Spinal cord (tissue), 9 donors: ENCODE measurements at regions not wholly inside any gene's neighbourhood (a gene's known extent, or its start where the extent isn't known, plus 50 kb on each side); places are given as distances from the start of the nearest gene placed in this dataset.
A peak's percentile ranks its signal among the peaks of the same experiment; 100 is the strongest.
"Not testable (repeated sequence)": the region's sequence is repeated elsewhere in the genome, so short reads cannot be mapped to it uniquely, and the experiment has no call there.

Source experiments
- DNase-seq, 6 donors: peaks; one replicate each; pipeline versions ENCODE4 v3.0.0 to v3.0.0-alpha.2; 2013 to 2015; ENCODE audit warnings: low spot score in 6 of 6, low read depth in 4 of 6
- H3K27ac ChIP-seq: one replicate; pipeline ENCODE4 v1.5.1; 2013; ENCODE audit warnings: low read depth, low read length, control low read depth
- H3K27me3 ChIP-seq: one replicate; pipeline ENCODE4 v1.6.1; 2013; ENCODE audit warnings: low read length; ENCODE audit not compliant: control insufficient read depth, insufficient read depth
- H3K36me3 ChIP-seq: one replicate; pipeline ENCODE4 v1.6.1; 2013; ENCODE audit warnings: low read length; ENCODE audit not compliant: control insufficient read depth, insufficient read depth
- H3K4me1 ChIP-seq: one replicate; pipeline ENCODE4 v1.6.1; 2013; ENCODE audit warnings: low read length; ENCODE audit not compliant: control insufficient read depth, insufficient read depth
- H3K4me3 ChIP-seq: one replicate; pipeline ENCODE4 v1.5.1; 2013; ENCODE audit warnings: low read depth, low read length, control low read depth
- H3K9me3 ChIP-seq: one replicate; pipeline ENCODE4 v1.6.1; 2013; ENCODE audit warnings: low read length; ENCODE audit not compliant: control insufficient read depth, insufficient read depth
- WGBS: methylation state at CpG from one replicate; pipeline ENCODE4 v1.1.5; 2013; ENCODE audit warnings: missing lambda C conversion rate; ENCODE audit not compliant: insufficient coverage; 5-methylcytosine and 5-hydroxymethylcytosine counted together
- donor health status: healthy.

GRCh38 chr21:35191128-35191527 lies 142.0 kb upstream of the RUNX1 start:
- Histone ChIP-seq H3K4me1 (no peaks in the 10 kb centered on the region), H3K36me3 (no peaks in the 10 kb centered on the region), H3K4me3 (no peak overlapping the region), H3K27ac (no peak overlapping the region), H3K27me3 (no peaks in the 10 kb centered on the region), H3K9me3 (no peaks in the 10 kb centered on the region)
- 82% methylated on average over 4 of the region's 6 CpGs for WGBS
- no peak for DNase-seq

GRCh38 chr21:35190201-35190701 lies 141.1 kb upstream of the RUNX1 start:
- Histone ChIP-seq H3K9me3 (no peaks in the 10 kb centered on the region), H3K4me1 (no peaks in the 10 kb centered on the region), H3K27ac (no peak overlapping the region), H3K27me3 (no peaks in the 10 kb centered on the region), H3K36me3 (no peaks in the 10 kb centered on the region), H3K4me3 (no peak overlapping the region)
- no CpG with 5 or more reads among the region's 5 CpGs for WGBS
- DNase-seq, result no peak

GRCh38 chr21:35189077-35189863 lies 140.2 kb upstream of the RUNX1 start:
- Histone ChIP-seq H3K36me3 (no peaks in the 10 kb centered on the region), H3K4me1 (no peaks in the 10 kb centered on the region), H3K27ac (no peak overlapping the region), H3K27me3 (no peaks in the 10 kb centered on the region), H3K9me3 (no peaks in the 10 kb centered on the region), H3K4me3 (no peak overlapping the region)
- 29% methylated on average over 2 of the region's 8 CpGs for WGBS
- peak in 2 of 6 donors; percentile 36 to 49 for DNase-seq

GRCh38 chr21:35183389-35183788 lies 134.3 kb upstream of the RUNX1 start:
- H3K36me3 ChIP-seq, H3K27me3 ChIP-seq, H3K4me3 ChIP-seq, H3K9me3 ChIP-seq, H3K4me1 ChIP-seq, H3K27ac ChIP-seq, DNase-seq: not testable (repeated sequence)
- no CpG with 5 or more reads among the region's 2 CpGs for WGBS

- no peak for DNase-seq
- Histone ChIP-seq H3K27me3 (no peaks in the 10 kb centered on the region), H3K27ac (no peak overlapping the region), H3K4me3 (no peak overlapping the region), H3K4me1 (no peaks in the 10 kb centered on the region), H3K9me3 (no peaks in the 10 kb centered on the region), H3K36me3 (no peaks in the 10 kb centered on the region)
- WGBS, result no CpG with 5 or more reads among the region's 1 CpG
These were observed 131.0 kb upstream of the RUNX1 start for GRCh38 chr21:35179990-35180540.

GRCh38 chr21:35178827-35179226 lies 129.7 kb upstream of the RUNX1 start:
- Histone ChIP-seq H3K4me1 (no peaks in the 10 kb centered on the region), H3K36me3 (no peaks in the 10 kb centered on the region), H3K4me3 (no peak overlapping the region), H3K27me3 (no peaks in the 10 kb centered on the region), H3K9me3 (no peaks in the 10 kb centered on the region), H3K27ac (no peak overlapping the region)
- 75% methylated on average over 1 of the region's 1 CpG for WGBS
- DNase-seq, result no peak

GRCh38 chr21:35178098-35178497 lies 129.0 kb upstream of the RUNX1 start:
- no peak overlapping the region for H3K4me3 ChIP-seq
- H3K27me3 ChIP-seq, result no peaks in the 10 kb centered on the region
- DNase-seq, result no peak
- H3K9me3 ChIP-seq, result no peaks in the 10 kb centered on the region
- H3K4me1 ChIP-seq, result no peaks in the 10 kb centered on the region
- no CpG with 5 or more reads among the region's 4 CpGs for WGBS
- H3K36me3 ChIP-seq, result no peaks in the 10 kb centered on the region
- no peak overlapping the region for H3K27ac ChIP-seq

- Histone ChIP-seq H3K4me1 (no peaks in the 10 kb centered on the region), H3K27me3 (no peaks in the 10 kb centered on the region), H3K27ac (no peak overlapping the region), H3K4me3 (no peak overlapping the region), H3K36me3 (no peaks in the 10 kb centered on the region), H3K9me3 (no peaks in the 10 kb centered on the region)
- WGBS, result no CpG with 5 or more reads among the region's 2 CpGs
- DNase-seq, result no peak
These were observed 123.1 kb upstream of the RUNX1 start for GRCh38 chr21:35172231-35172630.

GRCh38 chr21:35171385-35171784 lies 122.3 kb upstream of the RUNX1 start:
- Histone ChIP-seq H3K4me3 (no peak overlapping the region), H3K36me3 (no peaks in the 10 kb centered on the region), H3K9me3 (no peaks in the 10 kb centered on the region), H3K27me3 (no peaks in the 10 kb centered on the region), H3K27ac (no peak overlapping the region), H3K4me1 (no peaks in the 10 kb centered on the region)
- 90% methylated on average over 3 of the region's 5 CpGs for WGBS
- no peak for DNase-seq

GRCh38 chr21:35170818-35171217 lies 121.7 kb upstream of the RUNX1 start:
- no peaks in the 10 kb centered on the region for H3K9me3 ChIP-seq
- H3K27ac ChIP-seq, result no peak overlapping the region
- DNase-seq, result no peak
- no peak overlapping the region for H3K4me3 ChIP-seq
- WGBS, result 100% methylated on average over 3 of the region's 4 CpGs
- no peaks in the 10 kb centered on the region for H3K36me3 ChIP-seq
- no peaks in the 10 kb centered on the region for H3K4me1 ChIP-seq
- H3K27me3 ChIP-seq, result no peaks in the 10 kb centered on the region
